ENCODE measurements at regions not wholly inside any gene's neighbourhood (a gene's known extent, or its start where the extent isn't known, plus 50 kb on each side); places are given as distances from the start of the nearest gene placed in this dataset.

DNA sequence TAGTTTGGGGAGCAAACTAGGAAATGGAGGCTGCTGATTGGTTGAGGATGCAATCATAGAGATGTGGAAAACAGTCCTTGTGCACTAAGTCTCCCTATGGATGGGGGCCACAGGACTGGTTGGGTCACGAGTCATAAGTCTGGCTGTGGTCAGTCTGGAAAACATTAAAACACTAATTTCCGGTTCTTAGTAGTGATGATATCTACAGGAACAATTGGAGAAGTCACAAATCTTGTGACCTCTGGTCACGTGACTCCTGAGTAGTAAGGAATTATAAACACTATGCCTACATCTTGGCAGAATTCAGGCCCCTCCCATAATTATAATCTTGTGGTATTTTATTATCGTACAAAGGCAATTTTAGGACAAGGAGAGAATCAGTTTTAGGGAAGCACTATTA, 317.3 kb upstream of the ARPP21 start:
- DNase-seq (ENCODE audit: low read depth in 2 of 2): peak; percentile 0 to 91
- TF ChIP-seq, protein P1, sequence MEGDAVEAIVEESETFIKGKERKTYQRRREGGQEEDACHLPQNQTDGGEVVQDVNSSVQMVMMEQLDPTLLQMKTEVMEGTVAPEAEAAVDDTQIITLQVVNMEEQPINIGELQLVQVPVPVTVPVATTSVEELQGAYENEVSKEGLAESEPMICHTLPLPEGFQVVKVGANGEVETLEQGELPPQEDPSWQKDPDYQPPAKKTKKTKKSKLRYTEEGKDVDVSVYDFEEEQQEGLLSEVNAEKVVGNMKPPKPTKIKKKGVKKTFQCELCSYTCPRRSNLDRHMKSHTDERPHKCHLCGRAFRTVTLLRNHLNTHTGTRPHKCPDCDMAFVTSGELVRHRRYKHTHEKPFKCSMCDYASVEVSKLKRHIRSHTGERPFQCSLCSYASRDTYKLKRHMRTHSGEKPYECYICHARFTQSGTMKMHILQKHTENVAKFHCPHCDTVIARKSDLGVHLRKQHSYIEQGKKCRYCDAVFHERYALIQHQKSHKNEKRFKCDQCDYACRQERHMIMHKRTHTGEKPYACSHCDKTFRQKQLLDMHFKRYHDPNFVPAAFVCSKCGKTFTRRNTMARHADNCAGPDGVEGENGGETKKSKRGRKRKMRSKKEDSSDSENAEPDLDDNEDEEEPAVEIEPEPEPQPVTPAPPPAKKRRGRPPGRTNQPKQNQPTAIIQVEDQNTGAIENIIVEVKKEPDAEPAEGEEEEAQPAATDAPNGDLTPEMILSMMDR (IDR thresholded peaks at IDR 0.05; ENCODE audit: low read depth, low read length): no peak
- H3K4me3 ChIP-seq (replicated peaks in 1 of 2; ENCODE audit: low read depth in 2 of 2, low read length in 2 of 2): no peak overlapping the region

- peak in 1 of 2 donors; percentile 1 for DNase-seq (ENCODE audit: low read depth in 2 of 2)
- TF ChIP-seq, protein P1 (IDR thresholded peaks at IDR 0.05; ENCODE audit: low read depth, low read length): no peak
- H3K4me3 ChIP-seq (replicated peaks in 1 of 2; ENCODE audit: low read depth in 2 of 2, low read length in 2 of 2): no peak overlapping the region
These were observed 303.6 kb upstream of the ARPP21 start for GRCh38 chr3:35335703-35336102.

GRCh38 chr3:35336601-35337000, 302.7 kb upstream of the ARPP21 start:
- DNase-seq (ENCODE audit: low read depth in 2 of 2): no peak
- TF ChIP-seq, protein P1 (IDR thresholded peaks at IDR 0.05; ENCODE audit: low read depth, low read length): no peak
- H3K4me3 ChIP-seq (replicated peaks in 1 of 2; ENCODE audit: low read depth in 2 of 2, low read length in 2 of 2): no peak overlapping the region

DNA sequence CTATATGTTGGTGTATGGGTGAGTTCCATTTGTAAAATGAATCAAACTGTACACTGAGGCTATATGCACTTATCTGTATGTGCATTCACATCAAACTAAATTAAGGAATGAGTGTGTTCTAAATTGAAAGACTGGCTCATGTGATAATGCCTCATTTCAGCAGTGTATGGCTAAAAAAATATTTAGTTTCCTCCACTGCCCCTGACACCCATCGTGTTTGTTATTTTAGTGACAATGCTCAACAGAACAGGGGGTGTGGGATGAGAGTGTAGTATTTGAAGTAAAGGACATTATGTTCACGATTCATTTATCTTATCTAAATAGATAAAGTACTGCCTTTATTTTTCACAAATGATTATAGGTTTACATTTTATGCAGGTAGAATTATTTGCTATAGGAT, 301.1 kb upstream of the ARPP21 start:
- no peak for DNase-seq (ENCODE audit: low read depth in 2 of 2)
- TF ChIP-seq, protein P1 (IDR thresholded peaks at IDR 0.05; ENCODE audit: low read depth, low read length): no peak
- H3K4me3 ChIP-seq (replicated peaks in 1 of 2; ENCODE audit: low read depth in 2 of 2, low read length in 2 of 2): no peak overlapping the region

- TF ChIP-seq, protein P1 (IDR thresholded peaks at IDR 0.05; ENCODE audit: low read depth, low read length): no peak
- H3K4me3 ChIP-seq (replicated peaks in 1 of 2; ENCODE audit: low read depth in 2 of 2, low read length in 2 of 2): no peak overlapping the region
- DNase-seq (ENCODE audit: low read depth in 2 of 2): no peak
These were observed 259.1 kb upstream of the ARPP21 start for GRCh38 chr3:35380196-35380595.

DNA sequence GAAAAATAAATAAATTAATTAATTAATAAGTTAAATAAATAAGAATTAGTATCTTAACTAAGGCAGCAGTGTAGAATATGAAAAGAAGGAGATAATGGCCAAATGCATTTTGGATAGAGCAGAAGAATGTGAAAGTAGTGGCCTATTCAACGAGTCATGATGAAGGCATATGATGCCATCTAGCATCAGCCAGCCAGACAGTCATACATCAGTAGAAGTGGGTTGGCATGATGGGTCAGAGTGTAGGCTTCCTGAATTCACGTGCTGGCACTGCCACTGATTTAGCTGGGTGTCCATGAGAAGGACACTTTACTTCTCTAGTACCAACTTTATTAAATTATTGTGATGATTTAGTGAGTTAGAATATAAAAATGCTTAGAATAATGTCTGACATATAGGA, 256.1 kb upstream of the ARPP21 start:
- TF ChIP-seq, protein P1 (IDR thresholded peaks at IDR 0.05; ENCODE audit: low read depth, low read length): no peak
- peak in 1 of 2 donors; percentile 7 for DNase-seq (ENCODE audit: low read depth in 2 of 2)
- H3K4me3 ChIP-seq (replicated peaks in 1 of 2; ENCODE audit: low read depth in 2 of 2, low read length in 2 of 2): no peak overlapping the region
